ENCODE measurements at regions not wholly inside any gene's neighbourhood (a gene's known extent, or its start where the extent isn't known, plus 50 kb on each side); places are given as distances from the start of the nearest gene placed in this dataset.

GRCh38 chr13:40311356-40312101, 354.9 kb downstream of the FOXO1 start:
- no peak for TF ChIP-seq ZFX (IDR thresholded peaks at IDR 0.05)
- TF ChIP-seq, protein P1, sequence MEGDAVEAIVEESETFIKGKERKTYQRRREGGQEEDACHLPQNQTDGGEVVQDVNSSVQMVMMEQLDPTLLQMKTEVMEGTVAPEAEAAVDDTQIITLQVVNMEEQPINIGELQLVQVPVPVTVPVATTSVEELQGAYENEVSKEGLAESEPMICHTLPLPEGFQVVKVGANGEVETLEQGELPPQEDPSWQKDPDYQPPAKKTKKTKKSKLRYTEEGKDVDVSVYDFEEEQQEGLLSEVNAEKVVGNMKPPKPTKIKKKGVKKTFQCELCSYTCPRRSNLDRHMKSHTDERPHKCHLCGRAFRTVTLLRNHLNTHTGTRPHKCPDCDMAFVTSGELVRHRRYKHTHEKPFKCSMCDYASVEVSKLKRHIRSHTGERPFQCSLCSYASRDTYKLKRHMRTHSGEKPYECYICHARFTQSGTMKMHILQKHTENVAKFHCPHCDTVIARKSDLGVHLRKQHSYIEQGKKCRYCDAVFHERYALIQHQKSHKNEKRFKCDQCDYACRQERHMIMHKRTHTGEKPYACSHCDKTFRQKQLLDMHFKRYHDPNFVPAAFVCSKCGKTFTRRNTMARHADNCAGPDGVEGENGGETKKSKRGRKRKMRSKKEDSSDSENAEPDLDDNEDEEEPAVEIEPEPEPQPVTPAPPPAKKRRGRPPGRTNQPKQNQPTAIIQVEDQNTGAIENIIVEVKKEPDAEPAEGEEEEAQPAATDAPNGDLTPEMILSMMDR (conservative IDR thresholded peaks at IDR 0.05): no peak

Measured in C4-2B (cell line).